ENCODE measurements at regions not wholly inside any gene's neighbourhood (a gene's known extent, or its start where the extent isn't known, plus 50 kb on each side); places are given as distances from the start of the nearest gene placed in this dataset.

- H3K27me3 Mint-ChIP-seq: no peaks in the 10 kb centered on the region
- H3K9me3 Mint-ChIP-seq: no peaks in the 10 kb centered on the region
- DNase-seq (no peak), ATAC-seq (replicated peaks) (no peak)
- no peaks in the 10 kb centered on the region for H3K36me3 Mint-ChIP-seq (ENCODE audit: insufficient read depth)
- H3K4me1 Mint-ChIP-seq (ENCODE audit: low read depth in 2 of 2): peaks cover 7 to 13% of the 10 kb centered on the region in 2 donors
- peak overlapping the region; percentile 86 to 93 for H3K27ac Mint-ChIP-seq
- peak overlapping the region; percentile 61 to 71 for H3K4me3 Mint-ChIP-seq
Observed at GRCh38 chr10:89861584-89862301, 160.4 kb downstream of the KIF20B start.

GRCh38 chr10:89867964-89868363, 166.6 kb downstream of the KIF20B start:
- DNase-seq (no peak), ATAC-seq (replicated peaks) (no peak)
- Mint-ChIP-seq H3K27me3 (peaks cover 21 to 29% of the 10 kb centered on the region in 2 donors), H3K9me3 (no peaks in the 10 kb centered on the region), H3K4me1 (ENCODE audit: low read depth in 2 of 2) (no peaks in the 10 kb centered on the region), H3K4me3 (no peak overlapping the region), H3K36me3 (ENCODE audit: insufficient read depth) (no peaks in the 10 kb centered on the region), H3K27ac (no peak overlapping the region)

- no peak overlapping the region for H3K27ac Mint-ChIP-seq
- no peaks in the 10 kb centered on the region for H3K4me1 Mint-ChIP-seq (ENCODE audit: low read depth in 2 of 2)
- no peak overlapping the region for H3K4me3 Mint-ChIP-seq
- no peaks in the 10 kb centered on the region for H3K36me3 Mint-ChIP-seq (ENCODE audit: insufficient read depth)
- no peaks in the 10 kb centered on the region for H3K9me3 Mint-ChIP-seq
- peaks cover 26 to 41% of the 10 kb centered on the region in 2 donors for H3K27me3 Mint-ChIP-seq
- DNase-seq (no peak), ATAC-seq (replicated peaks) (no peak)
Observed at GRCh38 chr10:89869180-89869579, 167.8 kb downstream of the KIF20B start.

GRCh38 chr10:89869592-89870156, 168.3 kb downstream of the KIF20B start:
- Mint-ChIP-seq H3K27ac (no peak overlapping the region), H3K9me3 (no peaks in the 10 kb centered on the region), H3K4me3 (no peak overlapping the region), H3K36me3 (ENCODE audit: insufficient read depth) (no peaks in the 10 kb centered on the region), H3K4me1 (ENCODE audit: low read depth in 2 of 2) (no peaks in the 10 kb centered on the region), H3K27me3 (peaks cover 26 to 44% of the 10 kb centered on the region in 2 donors)
- ATAC-seq (replicated peaks) (no peak), DNase-seq (no peak)

DNA sequence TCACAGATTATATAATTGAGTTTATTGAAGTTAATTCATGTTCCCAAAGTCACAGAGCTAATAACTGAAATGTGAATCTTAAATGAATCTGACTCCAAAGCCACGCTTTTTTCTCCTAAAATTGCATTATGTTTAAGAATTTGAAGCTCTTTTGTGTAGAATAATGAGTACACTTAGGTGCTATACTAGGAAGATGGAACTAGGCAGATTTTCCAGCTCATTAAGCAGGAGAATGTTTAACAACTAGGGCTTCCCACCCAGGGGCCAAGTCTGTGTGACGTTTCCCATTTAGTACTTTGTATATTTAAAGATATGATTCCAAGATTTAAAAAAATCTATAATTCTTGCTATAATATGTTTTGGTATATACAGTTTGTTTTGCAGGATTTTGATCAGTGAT, 169.5 kb downstream of the KIF20B start:
- H3K27me3 Mint-ChIP-seq: peaks cover 26 to 52% of the 10 kb centered on the region in 2 donors
- no peak for DNase-seq
- no peaks in the 10 kb centered on the region for H3K36me3 Mint-ChIP-seq (ENCODE audit: insufficient read depth)
- H3K9me3 Mint-ChIP-seq: no peaks in the 10 kb centered on the region
- no peak overlapping the region for H3K27ac Mint-ChIP-seq
- H3K4me3 Mint-ChIP-seq: no peak overlapping the region
- ATAC-seq (replicated peaks): no peak
- no peaks in the 10 kb centered on the region for H3K4me1 Mint-ChIP-seq (ENCODE audit: low read depth in 2 of 2)

GRCh38 chr10:89873055-89873454, 171.7 kb downstream of the KIF20B start:
- ATAC-seq (replicated peaks) (no peak), DNase-seq (no peak)
- Mint-ChIP-seq H3K27me3 (peaks cover 21 to 51% of the 10 kb centered on the region in 2 donors), H3K27ac (no peak overlapping the region), H3K9me3 (no peaks in the 10 kb centered on the region), H3K4me1 (ENCODE audit: low read depth in 2 of 2) (no peaks in the 10 kb centered on the region), H3K4me3 (no peak overlapping the region), H3K36me3 (ENCODE audit: insufficient read depth) (no peaks in the 10 kb centered on the region)

DNA sequence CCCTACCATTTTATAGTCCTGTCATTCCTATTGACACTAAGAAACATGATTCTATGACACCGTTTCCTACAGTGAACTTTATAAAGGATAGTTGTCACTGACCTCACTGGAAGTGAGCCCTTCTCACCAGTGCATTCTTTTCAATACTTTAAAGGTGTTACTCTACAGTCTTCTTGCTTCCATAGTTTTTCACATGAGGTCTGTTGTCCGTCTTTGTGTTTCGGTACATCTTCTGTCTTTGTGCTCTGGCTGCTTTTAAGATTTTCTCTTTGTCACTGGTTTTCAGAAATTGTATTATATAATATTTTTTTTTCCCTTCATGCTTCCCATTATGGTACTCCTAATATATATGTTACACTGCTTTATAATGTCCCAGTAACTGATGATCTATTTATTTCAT, 174.2 kb downstream of the KIF20B start:
- H3K9me3 Mint-ChIP-seq: no peaks in the 10 kb centered on the region
- H3K27me3 Mint-ChIP-seq: peaks cover 12 to 34% of the 10 kb centered on the region in 2 donors
- no peaks in the 10 kb centered on the region for H3K36me3 Mint-ChIP-seq (ENCODE audit: insufficient read depth)
- no peak overlapping the region for H3K27ac Mint-ChIP-seq
- no peak for DNase-seq
- no peak overlapping the region for H3K4me3 Mint-ChIP-seq
- no peak for ATAC-seq (replicated peaks)
- no peaks in the 10 kb centered on the region for H3K4me1 Mint-ChIP-seq (ENCODE audit: low read depth in 2 of 2)

- ATAC-seq (replicated peaks) (no peak), DNase-seq (no peak)
- Mint-ChIP-seq H3K4me1 (ENCODE audit: low read depth in 2 of 2) (no peaks in the 10 kb centered on the region), H3K27ac (no peak overlapping the region), H3K36me3 (ENCODE audit: insufficient read depth) (no peaks in the 10 kb centered on the region), H3K4me3 (no peak overlapping the region), H3K27me3 (peaks cover 38 to 54% of the 10 kb centered on the region in 2 donors), H3K9me3 (peaks cover 0 to 1% of the 10 kb centered on the region in 2 donors)
Observed at GRCh38 chr10:89879121-89879520, 177.7 kb downstream of the KIF20B start.

GRCh38 chr10:89887406-89887805, 186.0 kb downstream of the KIF20B start:
- Mint-ChIP-seq H3K27ac (no peak overlapping the region), H3K27me3 (peaks cover 30 to 38% of the 10 kb centered on the region in 2 donors), H3K4me3 (no peak overlapping the region), H3K36me3 (ENCODE audit: insufficient read depth) (no peaks in the 10 kb centered on the region), H3K9me3 (peaks cover 0 to 1% of the 10 kb centered on the region in 2 donors), H3K4me1 (ENCODE audit: low read depth in 2 of 2) (no peaks in the 10 kb centered on the region)
- DNase-seq (no peak), ATAC-seq (replicated peaks) (no peak)

DNA sequence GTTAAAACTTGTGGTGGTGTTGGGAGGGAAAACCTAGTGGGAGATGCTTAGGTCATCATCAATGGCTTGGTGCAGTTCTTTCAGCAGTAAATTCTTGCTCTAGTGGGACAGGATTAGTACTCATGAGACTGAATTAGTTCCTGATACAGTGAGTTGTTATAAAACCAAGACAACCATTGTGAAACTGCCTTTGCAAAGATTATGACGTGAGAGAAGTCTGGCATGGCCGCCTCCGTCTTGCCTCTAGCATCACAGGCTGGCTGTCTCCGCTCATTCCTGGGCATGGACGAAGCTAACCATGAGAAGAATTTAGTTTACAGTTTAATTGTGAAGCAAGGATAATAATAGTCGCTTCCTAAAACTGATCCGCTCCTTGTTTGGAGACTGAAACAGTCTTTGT, 186.4 kb downstream of the KIF20B start:
- no peaks in the 10 kb centered on the region for H3K4me1 Mint-ChIP-seq (ENCODE audit: low read depth in 2 of 2)

GRCh38 chr10:89888321-89889070, 187.1 kb downstream of the KIF20B start:
- H3K4me1 Mint-ChIP-seq (ENCODE audit: low read depth in 2 of 2): no peaks in the 10 kb centered on the region
- H3K27ac Mint-ChIP-seq: no peak overlapping the region
- no peak for DNase-seq
- H3K27me3 Mint-ChIP-seq: peaks cover 27 to 28% of the 10 kb centered on the region in 2 donors
- no peaks in the 10 kb centered on the region for H3K9me3 Mint-ChIP-seq
- H3K4me3 Mint-ChIP-seq: no peak overlapping the region
- H3K36me3 Mint-ChIP-seq (ENCODE audit: insufficient read depth): peaks cover 3% of the 10 kb centered on the region
- peak; percentile 48 for ATAC-seq (replicated peaks)

More for the DNA sequence above, 186.4 kb downstream of the KIF20B start:
- DNase-seq (no peak), ATAC-seq (replicated peaks) (peak; percentile 40)
- Mint-ChIP-seq H3K9me3 (no peaks in the 10 kb centered on the region), H3K27me3 (peaks cover 30 to 34% of the 10 kb centered on the region in 2 donors), H3K4me3 (no peak overlapping the region), H3K36me3 (ENCODE audit: insufficient read depth) (peaks cover 1% of the 10 kb centered on the region), H3K27ac (no peak overlapping the region)

DNA sequence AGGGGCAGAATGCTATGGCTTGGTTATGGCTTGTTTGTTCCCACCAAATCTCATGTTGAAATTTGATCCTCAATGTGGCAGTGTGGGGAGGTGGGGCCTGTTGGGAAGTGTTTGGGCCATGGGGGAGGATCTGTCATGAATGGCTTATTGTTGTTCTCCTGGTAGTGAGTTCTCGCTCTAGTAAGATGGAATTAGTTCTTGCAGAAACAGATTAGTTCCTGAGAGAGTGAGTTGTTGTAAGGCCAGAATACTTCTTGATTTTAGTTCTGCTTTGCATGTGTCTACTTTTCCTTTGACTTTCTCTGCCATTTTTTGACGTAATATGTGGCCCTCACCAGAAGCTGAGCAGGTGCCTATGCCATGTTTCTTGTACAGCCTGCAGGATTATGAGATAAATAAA, 188.2 kb downstream of the KIF20B start:
- DNase-seq (no peak), ATAC-seq (replicated peaks) (no peak)
- H3K36me3 Mint-ChIP-seq (ENCODE audit: insufficient read depth): peaks cover 3% of the 10 kb centered on the region
- no peaks in the 10 kb centered on the region for H3K4me1 Mint-ChIP-seq (ENCODE audit: low read depth in 2 of 2)
- no peak overlapping the region for H3K27ac Mint-ChIP-seq
- H3K4me3 Mint-ChIP-seq: no peak overlapping the region
- no peaks in the 10 kb centered on the region for H3K9me3 Mint-ChIP-seq
- peaks cover 29 to 32% of the 10 kb centered on the region in 2 donors for H3K27me3 Mint-ChIP-seq

- H3K4me1 Mint-ChIP-seq (ENCODE audit: low read depth in 2 of 2): no peaks in the 10 kb centered on the region
- DNase-seq (no peak), ATAC-seq (replicated peaks) (no peak)
- H3K27ac Mint-ChIP-seq: no peak overlapping the region
- H3K36me3 Mint-ChIP-seq (ENCODE audit: insufficient read depth): peaks cover 3% of the 10 kb centered on the region
- H3K27me3 Mint-ChIP-seq: peaks cover 38% of the 10 kb centered on the region in 2 donors
- no peaks in the 10 kb centered on the region for H3K9me3 Mint-ChIP-seq
- no peak overlapping the region for H3K4me3 Mint-ChIP-seq
Observed at GRCh38 chr10:89891006-89891535, 189.7 kb downstream of the KIF20B start.
